HG02798 (cell line): ENCODE measurements at regions not wholly inside any gene's neighbourhood (a gene's known extent, or its start where the extent isn't known, plus 50 kb on each side); places are given as distances from the start of the nearest gene placed in this dataset.

Experiments used
- ATAC-seq: cut with Tn5 transposase; IDR thresholded peaks from one replicate; pipeline ENCODE4 v1.9.1; 2021; ENCODE audit warnings: mild to moderate bottlenecking; ENCODE audit not compliant: unreplicated experiment, poor library complexity

- no peak for ATAC-seq
These were observed 75.9 kb upstream of the MAP4K3 start for GRCh38 chr2:39512941-39513340.

- peak; percentile 86 for ATAC-seq
These were observed 76.6 kb upstream of the MAP4K3 start for GRCh38 chr2:39513641-39514094.

- ATAC-seq, result no peak
These were observed 77.7 kb upstream of the MAP4K3 start for GRCh38 chr2:39514825-39515224.

- ATAC-seq, result no peak
These were observed 78.3 kb upstream of the MAP4K3 start for GRCh38 chr2:39515273-39515896.

- ATAC-seq, result no peak
These were observed 78.8 kb upstream of the MAP4K3 start for GRCh38 chr2:39515897-39516346.

- ATAC-seq, result no peak
These were observed 79.4 kb upstream of the MAP4K3 start for GRCh38 chr2:39516347-39517101.

- no peak for ATAC-seq
These were observed 80.0 kb upstream of the MAP4K3 start for GRCh38 chr2:39517102-39517436.

- no peak for ATAC-seq
These were observed 80.5 kb upstream of the MAP4K3 start for GRCh38 chr2:39517622-39518021.

GRCh38 chr2:39519886-39520285, 82.8 kb upstream of the MAP4K3 start:
- no peak for ATAC-seq

- no peak for ATAC-seq
These were observed 84.9 kb upstream of the MAP4K3 start for GRCh38 chr2:39521876-39522517.

GRCh38 chr2:39522518-39522877, 85.4 kb upstream of the MAP4K3 start:
- no peak for ATAC-seq

GRCh38 chr2:39523308-39524044, 86.4 kb upstream of the MAP4K3 start:
- ATAC-seq, result no peak

GRCh38 chr2:39524061-39524460, 87.0 kb upstream of the MAP4K3 start:
- ATAC-seq, result no peak

GRCh38 chr2:39524756-39525635, 87.9 kb upstream of the MAP4K3 start:
- ATAC-seq, result no peak

GRCh38 chr2:39525636-39526412, 88.7 kb upstream of the MAP4K3 start:
- ATAC-seq, result no peak

- ATAC-seq, result no peak
These were observed 91.6 kb upstream of the MAP4K3 start for GRCh38 chr2:39528701-39529100.

GRCh38 chr2:39529836-39530235, 92.8 kb upstream of the MAP4K3 start:
- ATAC-seq, result no peak

- ATAC-seq, result no peak
These were observed 93.4 kb upstream of the MAP4K3 start for GRCh38 chr2:39530411-39530866.

GRCh38 chr2:39531220-39531777, 94.2 kb upstream of the MAP4K3 start:
- ATAC-seq, result no peak
